ENCODE measurements at regions not wholly inside any gene's neighbourhood (a gene's known extent, or its start where the extent isn't known, plus 50 kb on each side); places are given as distances from the start of the nearest gene placed in this dataset.

GRCh38 chr9:79952401-79952800 is 380.6 kb downstream of the TLE4 start:
- Histone ChIP-seq H4K20me1 (replicated peaks in 1 of 2; ENCODE audit: control insufficient read depth in 1 of 2, insufficient read depth in 2 of 2, low read length in 2 of 2) (no peaks in the 10 kb centered on the region), H3K23me2 (ENCODE audit: low read depth, low read length) (no peaks in the 10 kb centered on the region), H4K8ac (ENCODE audit: extremely low read depth, insufficient read depth, low read length) (no peak overlapping the region), H2BK20ac (ENCODE audit: low read length) (no peak overlapping the region), H3K9me3 (ENCODE audit: insufficient read depth in 2 of 2, low read depth in 1 of 2, low read length in 1 of 2) (0 out of 4 replicates have a peak, but pooled peaks cover 0 to 4% of the 10 kb centered on the region in 2 experiments), H2BK12ac (ENCODE audit: low read depth, low read length) (no peak overlapping the region), H4K91ac (replicated peaks; ENCODE audit: insufficient read length, low read length) (no peak overlapping the region), H2BK120ac (replicated peaks; ENCODE audit: low read depth, low read length) (no peak overlapping the region), H4K5ac (ENCODE audit: insufficient read length, low read depth, low read length) (no peak overlapping the region), H3K79me2 (ENCODE audit: control insufficient read depth in 1 of 2, insufficient read depth in 2 of 2, low read length in 2 of 2) (no peaks in the 10 kb centered on the region), H3K56ac (replicated peaks; ENCODE audit: insufficient read length, low read depth, low read length) (no peak overlapping the region), H3K4ac (replicated peaks; ENCODE audit: insufficient read length, low read depth, low read length) (no peak overlapping the region), H3K4me1 (replicated peaks in 1 of 4; ENCODE audit: control insufficient read depth in 3 of 4, insufficient read depth in 4 of 4, low read length in 3 of 4) (no peaks in the 10 kb centered on the region), H2AK5ac (ENCODE audit: low read depth, low read length) (no peak overlapping the region), H3K14ac (ENCODE audit: insufficient read length) (no peak overlapping the region), H2BK5ac (ENCODE audit: low read depth, low read length) (no peak overlapping the region), H3K27me3 (replicated peaks in 1 of 4; ENCODE audit: control insufficient read depth in 3 of 4, extremely low read depth in 1 of 4, insufficient read depth in 3 of 4, low read length in 3 of 4) (no peaks in the 10 kb centered on the region), H3K18ac (ENCODE audit: extremely low read depth, low read length) (no peak overlapping the region), H3K9ac (replicated peaks in 1 of 4; ENCODE audit: extremely low read depth in 1 of 4, low read depth in 3 of 4, low read length in 3 of 4) (no peak overlapping the region), H3K27ac (ENCODE audit: low read depth, low read length) (no peak overlapping the region), H3K23ac (ENCODE audit: insufficient read length) (no peak overlapping the region), H2AFZ (ENCODE audit: low read length) (no peak overlapping the region), H3K4me3 (ENCODE audit: extremely low read depth in 1 of 4, insufficient read depth in 2 of 4, low read depth in 3 of 4, low read length in 4 of 4) (no peak overlapping the region), H3K4me2 (ENCODE audit: insufficient read depth in 1 of 2, low read depth in 2 of 2, low read length in 2 of 2) (no peak overlapping the region), H3K36me3 (ENCODE audit: control insufficient read depth in 2 of 4, insufficient read depth in 4 of 4, low read length in 3 of 4) (no peaks in the 10 kb centered on the region), H3K79me1 (ENCODE audit: low read depth, low read length) (no peaks in the 10 kb centered on the region), H2BK15ac (ENCODE audit: low read length) (no peak overlapping the region)
- ChIA-PET CTCF (ENCODE audit: partially characterized antibody) (interaction anchor here (0.7 kb wide), 1 partner anchor 10 kb away, joined by 3 read pairs; no protein-coding TSS in a partner anchor), POLR2A (ENCODE audit: partially characterized antibody) (no interaction called here)
- DNase-seq (ENCODE audit: low read depth in 1 of 2, low spot score in 2 of 2) (no peak), FAIRE-seq (no peak)
- TF ChIP-seq NRF1 (IDR thresholded peaks at IDR 0.05; ENCODE audit: low read depth, low read length) (no peak), TAF1 (IDR thresholded peaks at IDR 0.05; ENCODE audit: low read depth, low read length) (no peak), TEAD4 (IDR thresholded peaks at IDR 0.05; ENCODE audit: low read depth, low read length) (no peak), POLR2A (IDR thresholded peaks at IDR 0.05; ENCODE audit: control extremely low read depth in 1 of 2, low read depth in 2 of 2, low read length in 2 of 2) (no peak)
- 91% methylated on average over 2 of the region's 2 CpGs; no CpG with 5 or more reads in 1 of the 2 experiments for WGBS, 2 experiments (ENCODE audit: extremely low coverage in 1 of 2, insufficient coverage in 1 of 2, insufficient read length in 1 of 2, insufficient replicate concordance in 2 of 2, low coverage in 1 of 2, low lambda C conversion rate in 2 of 2, missing lambda C conversion rate in 1 of 2)
